GM20000 (cell line): ENCODE measurements at regions not wholly inside any gene's neighbourhood (a gene's known extent, or its start where the extent isn't known, plus 50 kb on each side); places are given as distances from the start of the nearest gene placed in this dataset.

ENCODE experiments used
- DNase-seq: peaks from one replicate; pipeline ENCODE4 v3.0.0; 2012; ENCODE audit warnings: low spot score
- CTCF ChIP-seq: IDR thresholded peaks from 2 replicates; pipeline ENCODE4 v1.5.1; 2012; ENCODE audit warnings: mild to moderate bottlenecking, control low read depth; ENCODE audit errors: extremely low read depth, missing control alignments

- no peak for DNase-seq
- no peak for TF ChIP-seq CTCF
These were observed 552.3 kb downstream of the PCDH7 start for GRCh38 chr4:31272331-31273061.

GRCh38 chr4:31275906-31276305 is 555.7 kb downstream of the PCDH7 start:
- DNase-seq = no peak
- TF ChIP-seq CTCF = no peak

GRCh38 chr4:31283679-31284078 is 563.5 kb downstream of the PCDH7 start:
- DNase-seq = no peak

GRCh38 chr4:31290836-31291235 is 570.7 kb downstream of the PCDH7 start:
- DNase-seq = no peak
- TF ChIP-seq CTCF = no peak

More at GRCh38 chr4:31283679-31284078, 563.5 kb downstream of the PCDH7 start:
- TF ChIP-seq CTCF = no peak

GRCh38 chr4:31291238-31291637 is 571.1 kb downstream of the PCDH7 start:
- DNase-seq = no peak
- no peak for TF ChIP-seq CTCF

- no peak for TF ChIP-seq CTCF
- no peak for DNase-seq
These were observed 574.7 kb downstream of the PCDH7 start for GRCh38 chr4:31294655-31295480.

GRCh38 chr4:31298737-31299136 is 578.6 kb downstream of the PCDH7 start:
- DNase-seq = no peak

More at GRCh38 chr4:31298737-31299136, 578.6 kb downstream of the PCDH7 start:
- no peak for TF ChIP-seq CTCF
